ENCODE measurements at regions not wholly inside any gene's neighbourhood (a gene's known extent, or its start where the extent isn't known, plus 50 kb on each side); places are given as distances from the start of the nearest gene placed in this dataset.

GRCh38 chr11:27770576-27770975, 70.3 kb upstream of the BDNF start:
- TF ChIP-seq ZNF274 (IDR thresholded peaks at IDR 0.05; ENCODE audit: borderline replicate concordance, extremely low read depth, low read length), result no peak
- no peak for TF ChIP-seq CTCF (IDR thresholded peaks at IDR 0.05; ENCODE audit: control extremely low read depth in 1 of 3, insufficient read depth in 1 of 3, low read depth in 1 of 3, low read length in 3 of 3)
- TF ChIP-seq ATF2 (IDR thresholded peaks at IDR 0.05; ENCODE audit: low read length), result no peak
- no peak for TF ChIP-seq POLR2AphosphoS5 (IDR thresholded peaks at IDR 0.05; ENCODE audit: low read depth, low read length)
- TF ChIP-seq SRF (IDR thresholded peaks at IDR 0.05; ENCODE audit: low read depth, low read length), result no peak
- TF ChIP-seq KDM1A (IDR thresholded peaks at IDR 0.05; ENCODE audit: borderline replicate concordance, low read length), result no peak
- no peak for TF ChIP-seq EZH2 (IDR thresholded peaks at IDR 0.05; ENCODE audit: low read depth, low read length, severe bottlenecking)
- no peak for TF ChIP-seq TAF1 (IDR thresholded peaks at IDR 0.05; ENCODE audit: low read depth, low read length)
- no peak for TF ChIP-seq EP300 (IDR thresholded peaks at IDR 0.05; ENCODE audit: borderline replicate concordance in 1 of 2, low read depth in 2 of 2, low read length in 2 of 2)
- TF ChIP-seq JUND (IDR thresholded peaks at IDR 0.05; ENCODE audit: low read length), result no peak
- no peak for TF ChIP-seq RNF2 (IDR thresholded peaks at IDR 0.05; ENCODE audit: borderline replicate concordance, low read depth, low read length, missing control alignments, poor library complexity, severe bottlenecking)
- no peak for TF ChIP-seq RAD21 (IDR thresholded peaks at IDR 0.05 in 1 of 2, conservative IDR thresholded peaks at IDR 0.05 in 1 of 2; ENCODE audit: low read depth in 2 of 2, low read length in 2 of 2)
- no peak for TF ChIP-seq NANOG (IDR thresholded peaks at IDR 0.05; ENCODE audit: insufficient read depth, low read depth, low read length, poor library complexity, severe bottlenecking)
- no peak for TF ChIP-seq ASH2L (IDR thresholded peaks at IDR 0.05; ENCODE audit: low read length)
